GM12873 (cell line): ENCODE measurements at regions not wholly inside any gene's neighbourhood (a gene's known extent, or its start where the extent isn't known, plus 50 kb on each side); places are given as distances from the start of the nearest gene placed in this dataset.

Experiments
- CTCF ChIP-seq: IDR thresholded peaks from 2 replicates; pipeline ENCODE4 v1.5.1; 2012; ENCODE audit warnings: low read depth, mild to moderate bottlenecking, moderate library complexity, low read length, control low read depth; ENCODE audit not compliant: insufficient read depth; ENCODE audit errors: missing control alignments

- TF ChIP-seq CTCF = no peak
Observed at GRCh38 chr20:41923624-41924023, 305.4 kb upstream of the CHD6 start.

- no peak for TF ChIP-seq CTCF
Observed at GRCh38 chr20:41913146-41913545, 295.0 kb upstream of the CHD6 start.

- TF ChIP-seq CTCF = no peak
Observed at GRCh38 chr20:41910558-41910957, 292.4 kb upstream of the CHD6 start.

- TF ChIP-seq CTCF = no peak
Observed at GRCh38 chr20:41905199-41905598, 287.0 kb upstream of the CHD6 start.

- TF ChIP-seq CTCF = no peak
Observed at GRCh38 chr20:41903586-41903985, 285.4 kb upstream of the CHD6 start.

- no peak for TF ChIP-seq CTCF
Observed at GRCh38 chr20:41902346-41902745, 284.2 kb upstream of the CHD6 start.

- TF ChIP-seq CTCF = no peak
Observed at GRCh38 chr20:41900201-41900691, 282.1 kb upstream of the CHD6 start.
